ENCODE measurements at regions not wholly inside any gene's neighbourhood (a gene's known extent, or its start where the extent isn't known, plus 50 kb on each side); places are given as distances from the start of the nearest gene placed in this dataset.
A peak's percentile ranks its signal among the peaks of the same experiment; 100 is the strongest.

- Histone ChIP-seq H3K27ac (no peak overlapping the region), H3K9me3 (no peaks in the 10 kb centered on the region), H3K36me3 (ENCODE audit: insufficient read depth in 1 of 2, low read depth in 1 of 2) (no peaks in the 10 kb centered on the region), H3K4me1 (no peaks in the 10 kb centered on the region), H3K27me3 (ENCODE audit: insufficient read depth in 3 of 3, low read length in 2 of 3) (no peaks in the 10 kb centered on the region), H3K4me3 (no peak overlapping the region)
- 29 to 31% (median 31%) methylated on average over 9 of the region's 9 CpGs for WGBS, 3 donors
- DNase-seq (peak; percentile 35 to 68), ATAC-seq (peak; percentile 56 to 83 (median 65))
- intact Hi-C loops (cut with DNase I) = loop anchor here (5.0 to 10.0 kb wide), 2 partner anchors 1297 to 1580 kb away; no protein-coding TSS in a partner anchor
- TF ChIP-seq CTCF (IDR thresholded peaks at IDR 0.05) = peak; percentile 85
These were observed 276.1 kb upstream of the NCKAP5 start for GRCh38 chr2:133844214-133844892.

DNA sequence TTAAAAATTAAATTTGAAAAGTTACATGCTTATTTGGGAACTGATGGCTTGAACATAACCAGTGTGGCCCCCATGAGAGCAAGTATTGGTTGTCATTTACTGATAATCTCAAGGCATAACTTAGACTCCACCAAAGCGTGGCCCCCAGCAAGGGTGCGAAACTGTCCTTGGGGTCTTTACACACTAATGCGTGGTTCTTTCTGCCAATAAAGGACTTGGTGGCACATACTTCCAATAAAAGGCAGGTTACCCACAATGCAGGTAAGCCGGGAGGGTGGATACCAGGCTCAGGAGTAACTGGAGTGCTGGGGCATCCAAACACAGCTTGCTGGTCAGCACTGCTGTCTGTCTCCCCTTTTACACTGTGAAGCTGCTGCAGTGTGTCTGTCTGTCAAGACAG is 278.2 kb upstream of the NCKAP5 start:
- WGBS, 3 donors = 95 to 98% (median 96%) methylated on average over 4 of the region's 4 CpGs
- intact Hi-C loops (cut with DNase I) = loop anchor here in 1 of 2 donors (10.0 kb wide), 1 partner anchor 1582 kb away; no protein-coding TSS in a partner anchor
- no peak for TF ChIP-seq CTCF (IDR thresholded peaks at IDR 0.05)

DNA sequence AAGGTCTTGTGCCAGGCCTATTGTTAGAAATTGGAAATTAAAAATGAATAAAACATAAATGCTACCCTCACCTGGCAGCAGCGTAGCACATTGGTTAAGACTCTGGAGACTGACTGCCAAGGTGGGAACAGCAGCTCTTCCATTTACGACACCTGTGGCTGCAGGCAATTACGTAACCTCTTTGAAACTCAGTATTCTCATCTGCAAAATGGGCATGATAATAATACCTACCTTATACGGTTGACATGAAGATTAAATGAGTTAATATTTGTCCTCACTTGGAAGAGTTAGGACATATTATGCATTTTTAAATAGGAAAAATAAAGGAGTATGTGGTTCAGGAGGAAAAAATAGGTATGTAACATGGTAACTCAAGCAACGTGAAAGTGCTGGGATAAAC is 279.3 kb upstream of the NCKAP5 start:
- intact Hi-C loops (cut with DNase I) = loop anchor here in 1 of 2 donors (10.0 kb wide), 1 partner anchor 1583 kb away; no protein-coding TSS in a partner anchor

More for the DNA sequence above, 278.2 kb upstream of the NCKAP5 start:
- Histone ChIP-seq H3K27ac (no peak overlapping the region), H3K4me3 (no peak overlapping the region), H3K4me1 (no peaks in the 10 kb centered on the region), H3K36me3 (ENCODE audit: insufficient read depth in 1 of 2, low read depth in 1 of 2) (no peaks in the 10 kb centered on the region), H3K27me3 (ENCODE audit: insufficient read depth in 3 of 3, low read length in 2 of 3) (peaks cover 0 to 4% (median 0%) of the 10 kb centered on the region in 3 donors), H3K9me3 (no peaks in the 10 kb centered on the region)
- DNase-seq = no peak
- no peak for ATAC-seq

DNA sequence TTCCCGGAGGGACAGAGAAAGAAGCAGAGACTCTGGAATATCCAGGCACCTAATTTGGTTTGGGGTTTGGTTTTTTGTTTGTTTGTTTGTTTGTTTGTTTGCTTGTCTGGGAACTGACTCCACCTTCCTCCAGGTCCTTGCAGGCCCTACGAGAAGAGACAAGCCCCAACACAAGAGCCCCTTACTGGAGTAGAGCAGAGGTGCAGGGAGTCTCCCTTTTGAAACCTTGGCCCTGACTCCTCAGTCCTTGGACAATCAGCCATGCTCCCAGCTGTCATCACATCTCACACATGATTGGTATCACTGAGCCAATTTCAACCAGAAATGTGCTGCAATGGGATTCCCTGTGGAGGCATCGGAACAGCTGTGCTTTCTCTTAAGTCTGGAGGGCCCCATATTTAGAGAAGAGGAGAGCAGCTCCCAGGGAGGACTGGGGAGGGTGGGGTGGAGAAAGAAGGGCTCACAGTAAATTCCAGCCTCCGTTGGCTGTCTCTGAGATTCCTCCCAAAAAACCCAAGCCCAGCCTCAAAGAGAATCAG is 279.9 kb upstream of the NCKAP5 start:
- 23 to 52% (median 28%) methylated on average over 4 of the region's 4 CpGs for WGBS, 3 donors
- Histone ChIP-seq H3K9me3 (no peaks in the 10 kb centered on the region), H3K27me3 (ENCODE audit: insufficient read depth in 3 of 3, low read length in 2 of 3) (peaks cover 0 to 4% (median 0%) of the 10 kb centered on the region in 3 donors), H3K36me3 (ENCODE audit: insufficient read depth in 1 of 2, low read depth in 1 of 2) (no peaks in the 10 kb centered on the region), H3K4me3 (no peak overlapping the region), H3K4me1 (no peaks in the 10 kb centered on the region), H3K27ac (no peak overlapping the region)
- TF ChIP-seq CTCF (IDR thresholded peaks at IDR 0.05) = no peak
- ATAC-seq (peak in 2 of 4 donors; percentile 26 to 63), DNase-seq (no peak)
- intact Hi-C loops (cut with DNase I) = loop anchor here in 1 of 2 donors (10.0 kb wide), 1 partner anchor 1583 kb away; no protein-coding TSS in a partner anchor

More for the DNA sequence above, 279.3 kb upstream of the NCKAP5 start:
- TF ChIP-seq CTCF (IDR thresholded peaks at IDR 0.05) = no peak
- ATAC-seq (no peak), DNase-seq (no peak)
- no peaks in the 10 kb centered on the region for H3K4me1 ChIP-seq
- 91 to 95% (median 95%) methylated on average over 5 of the region's 5 CpGs for WGBS, 3 donors
- H3K9me3 ChIP-seq = no peaks in the 10 kb centered on the region
- no peak overlapping the region for H3K27ac ChIP-seq
- H3K27me3 ChIP-seq (ENCODE audit: insufficient read depth in 3 of 3, low read length in 2 of 3) = peaks cover 0 to 4% (median 0%) of the 10 kb centered on the region in 3 donors
- H3K4me3 ChIP-seq = no peak overlapping the region
- no peaks in the 10 kb centered on the region for H3K36me3 ChIP-seq (ENCODE audit: insufficient read depth in 1 of 2, low read depth in 1 of 2)

All from psoas muscle (tissue), 7 donors.